GM21825 (cell line): ENCODE measurements at regions not wholly inside any gene's neighbourhood (a gene's known extent, or its start where the extent isn't known, plus 50 kb on each side); places are given as distances from the start of the nearest gene placed in this dataset.

Experiments used
- ATAC-seq: cut with Tn5 transposase; IDR thresholded peaks from one replicate; pipeline ENCODE4 v1.9.1; 2021; ENCODE audit warnings: mild to moderate bottlenecking, moderate library complexity; ENCODE audit not compliant: unreplicated experiment

DNA sequence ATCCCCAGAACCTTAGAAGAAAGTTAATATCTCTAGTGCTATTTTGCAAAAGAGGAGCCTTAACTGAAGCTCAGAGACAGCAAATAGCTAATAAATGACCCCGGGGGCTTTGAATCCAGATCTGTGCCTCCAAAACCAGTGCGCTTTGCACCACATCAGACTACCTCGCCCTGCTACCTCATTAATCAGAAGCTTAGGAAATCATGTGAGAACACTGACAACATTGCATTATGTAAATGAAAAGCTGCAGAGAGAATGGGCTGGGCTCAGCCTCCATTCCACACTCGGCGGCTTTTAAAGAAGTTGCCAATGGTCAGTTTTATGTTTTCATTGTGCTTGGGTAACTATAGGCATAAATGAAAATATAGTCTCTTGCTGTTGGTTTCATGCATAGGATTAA is 54.0 kb upstream of the STMND1 start:
- no peak for ATAC-seq

DNA sequence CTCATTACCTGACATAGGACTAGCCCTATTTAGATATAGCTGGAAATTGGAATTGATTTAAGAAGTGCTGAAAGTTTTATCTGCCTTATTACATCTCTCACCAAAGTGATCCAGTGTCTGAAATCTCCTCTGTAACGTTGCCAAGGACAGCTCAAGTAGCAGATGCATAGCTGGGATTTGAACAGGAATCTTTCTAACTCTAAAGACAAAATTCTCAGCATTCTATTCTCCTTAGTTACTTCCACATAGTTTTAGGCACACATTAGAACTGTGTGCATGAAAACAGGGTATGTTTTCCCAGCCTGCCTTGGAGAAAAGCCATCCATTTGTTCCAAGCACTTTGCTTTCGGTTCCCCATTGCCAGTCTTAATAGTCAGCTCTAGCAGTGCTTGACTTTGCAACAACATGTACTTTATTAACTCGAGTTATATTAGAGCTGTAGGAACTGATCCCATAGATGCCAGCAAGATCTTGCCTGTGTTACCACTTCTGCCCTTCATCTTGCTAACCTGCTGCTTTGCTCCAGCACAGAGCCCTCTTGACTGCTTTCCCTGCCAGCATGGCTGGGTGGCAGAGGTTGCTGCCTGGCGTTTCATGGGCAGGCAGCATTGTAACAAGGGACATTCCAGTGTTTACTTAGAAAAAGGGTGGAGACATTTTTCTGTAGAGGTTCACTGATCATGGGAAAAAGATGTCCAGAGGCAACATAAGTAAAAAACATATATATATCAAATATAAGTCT is 56.1 kb upstream of the STMND1 start:
- no peak for ATAC-seq

DNA sequence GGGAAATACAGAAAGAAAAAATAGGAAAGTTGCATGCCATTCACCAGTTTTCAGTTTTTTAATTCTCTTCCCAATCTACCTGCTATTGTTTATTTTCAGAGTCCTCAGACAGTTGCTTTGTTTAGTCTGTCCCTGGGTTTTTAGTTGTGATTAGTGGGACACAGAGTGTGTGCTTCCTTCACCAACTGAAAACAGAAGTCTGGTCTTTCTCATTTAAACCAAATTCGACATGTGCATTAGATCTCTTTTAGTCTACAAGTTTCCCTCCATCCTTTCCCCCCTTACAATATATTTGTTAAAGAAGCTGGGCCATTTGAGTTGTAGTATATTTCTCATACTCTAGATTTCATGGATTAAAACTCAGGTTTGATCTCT is 58.7 kb upstream of the STMND1 start:
- ATAC-seq, result no peak

DNA sequence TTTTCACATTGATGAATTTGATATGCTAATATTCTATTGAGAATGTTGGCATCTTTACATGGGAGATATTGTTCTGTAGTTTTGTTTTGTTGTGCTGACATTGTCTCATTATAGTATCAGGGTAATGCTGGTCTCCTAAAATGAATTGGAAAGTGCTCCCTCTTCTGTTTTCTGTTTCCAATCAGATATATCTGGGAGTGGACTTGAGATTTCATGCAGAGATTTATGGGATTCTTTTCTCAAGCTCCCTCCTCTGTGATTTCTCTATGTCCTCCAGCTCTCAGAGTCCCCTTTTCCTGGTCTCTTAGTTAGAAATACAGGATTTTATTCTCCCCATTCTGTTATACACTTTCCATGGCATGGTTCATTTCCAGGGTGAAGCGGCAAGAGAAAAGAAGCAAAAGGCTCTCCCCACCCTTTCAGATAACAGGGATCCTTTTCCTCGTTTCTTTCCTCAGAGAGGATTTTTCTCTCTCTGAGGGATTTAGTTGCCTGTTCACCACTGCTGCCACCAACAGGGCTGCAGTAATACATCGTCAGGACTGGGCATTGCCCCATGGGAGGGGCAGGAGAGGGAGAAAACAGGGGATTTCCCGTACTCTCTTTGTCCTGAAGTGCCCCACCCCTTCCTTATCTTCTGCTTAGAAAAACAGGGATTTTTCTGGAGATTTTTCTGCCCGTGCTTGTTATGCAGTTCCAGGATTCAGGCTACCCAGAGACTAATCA is 59.3 kb upstream of the STMND1 start:
- no peak for ATAC-seq

DNA sequence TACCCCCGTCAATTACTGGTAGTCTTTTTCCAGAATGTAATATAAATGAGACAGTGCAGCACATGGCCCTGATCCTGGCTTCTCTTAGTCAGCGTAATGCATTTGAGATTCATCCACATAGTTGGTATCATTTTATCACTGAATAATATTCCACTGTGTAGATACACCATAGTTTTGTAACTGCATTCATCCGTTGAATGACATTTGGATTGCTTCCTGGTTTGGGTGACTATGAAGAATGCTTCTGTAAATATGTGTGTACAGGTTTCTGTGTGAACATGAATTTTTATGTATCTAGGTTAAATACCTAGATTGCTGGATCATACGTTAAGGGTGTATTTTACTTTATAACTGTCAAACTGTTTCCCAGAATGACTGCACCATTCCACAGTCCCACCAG is 62.6 kb upstream of the STMND1 start:
- no peak for ATAC-seq

DNA sequence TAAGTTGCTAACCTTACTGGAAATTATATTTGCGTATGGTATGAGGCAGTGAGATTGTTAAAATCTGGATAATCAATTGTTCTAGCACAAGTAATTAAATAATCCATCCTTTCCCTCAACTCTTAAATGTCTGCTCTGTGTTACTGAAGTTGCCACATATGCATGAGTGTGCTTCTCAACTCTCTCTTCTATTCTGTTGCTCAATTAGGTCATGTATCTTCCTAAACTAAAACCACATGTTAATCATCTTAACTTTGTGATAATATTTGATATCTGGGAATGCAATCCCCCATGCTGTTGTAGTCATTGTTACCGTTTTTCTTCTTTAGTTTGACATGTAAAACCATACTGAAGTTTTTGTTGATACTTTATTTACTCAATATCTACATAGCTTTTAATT is 63.5 kb upstream of the STMND1 start:
- ATAC-seq, result no peak

GRCh38 chr6:17036065-17036393 is 65.8 kb upstream of the STMND1 start:
- ATAC-seq, result no peak

DNA sequence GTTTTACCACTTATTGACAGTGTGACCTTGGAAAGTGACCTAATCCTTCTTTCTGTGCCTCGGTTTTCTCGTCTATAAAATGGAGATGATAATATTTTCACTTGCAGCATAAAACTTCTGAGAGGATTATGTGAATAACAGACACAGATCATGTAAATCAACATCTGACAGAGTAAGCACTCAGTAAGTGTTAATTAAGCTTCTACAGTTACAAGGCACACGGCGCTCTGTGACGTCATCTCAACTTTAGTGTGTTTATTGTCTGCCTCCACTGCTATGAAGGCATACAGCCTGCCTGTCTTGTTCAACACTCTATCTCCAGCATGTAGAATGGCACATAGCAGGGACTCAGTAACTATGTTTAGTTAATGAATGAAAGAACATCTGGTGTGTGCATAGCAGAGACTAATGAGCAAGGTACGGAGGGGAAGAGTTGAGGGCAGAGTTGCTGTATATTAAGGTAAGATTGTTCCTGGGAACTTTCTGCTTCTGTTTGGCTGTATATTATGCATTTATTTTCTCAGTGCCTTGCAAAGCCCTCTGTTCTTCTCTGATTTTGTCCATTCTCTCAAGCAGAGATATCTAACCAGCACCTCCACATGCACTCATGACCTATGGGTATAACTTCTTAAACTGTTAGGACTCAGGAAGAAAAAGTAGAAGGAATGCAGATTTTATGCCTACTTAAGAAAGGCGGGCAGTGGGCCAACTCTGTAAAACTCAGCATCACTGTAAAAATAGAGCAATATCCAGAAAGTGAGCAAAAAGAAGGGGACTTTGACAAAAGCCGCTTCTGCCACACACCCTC is 66.4 kb upstream of the STMND1 start:
- no peak for ATAC-seq

DNA sequence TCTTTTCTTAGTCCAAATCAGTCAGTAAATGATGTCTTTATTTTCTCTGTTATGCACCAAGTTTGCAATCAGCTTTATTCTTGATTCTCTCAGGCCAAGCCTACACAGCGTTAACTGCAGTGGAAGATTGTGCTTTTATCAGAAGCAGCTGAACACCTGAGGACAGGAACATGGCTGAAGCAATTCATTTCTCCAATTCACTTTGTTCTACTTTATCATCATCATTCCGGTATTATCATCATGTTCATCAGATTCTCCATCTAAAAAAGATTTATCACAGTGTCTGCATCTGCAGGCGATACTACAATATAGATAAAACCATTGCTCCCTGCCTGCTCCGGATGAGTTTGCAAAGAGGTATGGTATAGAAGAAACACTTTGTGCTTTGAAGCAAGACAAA is 68.1 kb upstream of the STMND1 start:
- ATAC-seq, result no peak

DNA sequence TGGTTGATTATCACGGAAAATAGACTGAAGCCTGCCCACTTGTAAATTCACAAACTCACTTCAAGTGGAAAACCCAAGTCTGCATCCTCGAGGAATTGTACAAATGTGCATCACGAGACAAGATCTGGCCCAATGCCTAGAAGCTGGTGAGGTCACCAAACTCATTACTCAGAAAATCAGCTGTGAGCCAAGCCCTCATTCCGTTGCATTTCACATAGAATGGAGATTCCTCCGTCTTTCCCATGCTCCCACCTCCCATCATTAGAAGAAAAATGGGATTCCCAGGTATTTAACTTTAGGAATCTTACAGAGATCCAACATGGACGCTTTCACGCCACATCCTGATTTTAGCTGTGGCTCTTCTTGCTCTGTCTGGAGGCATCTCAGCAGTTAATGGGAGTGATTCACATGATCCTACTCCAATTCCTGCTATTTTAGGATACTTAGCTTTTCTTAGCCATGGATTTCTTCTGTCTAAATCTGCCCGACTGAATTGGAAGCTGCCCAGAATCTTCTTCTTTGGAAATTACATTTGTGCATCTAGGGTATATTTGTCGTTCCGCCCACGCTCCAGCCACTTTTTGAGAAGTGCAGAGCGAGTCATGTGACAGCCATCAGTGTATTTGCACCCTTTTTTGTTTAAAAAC is 68.7 kb upstream of the STMND1 start:
- no peak for ATAC-seq

GRCh38 chr6:17032590-17032987 is 69.3 kb upstream of the STMND1 start:
- ATAC-seq, result no peak

DNA sequence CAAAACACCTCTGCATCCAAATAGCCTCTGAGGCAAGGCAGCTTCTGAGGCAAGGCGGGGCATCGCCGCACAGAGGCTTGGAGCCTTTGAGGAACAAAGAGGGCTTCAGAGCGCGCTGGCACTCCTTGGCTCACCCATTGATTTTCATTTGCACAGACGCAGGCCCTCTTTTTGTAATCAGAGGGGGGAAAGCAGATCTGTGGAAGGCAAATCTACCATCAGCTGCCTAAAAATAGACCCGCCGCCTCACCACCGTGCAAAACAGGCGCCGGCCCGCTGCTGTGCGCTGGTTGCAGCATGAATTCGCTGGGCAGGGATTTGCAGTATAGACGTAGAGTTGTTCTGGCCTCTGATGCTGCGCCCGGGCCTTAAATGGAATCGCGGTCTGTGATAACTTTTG is 69.9 kb upstream of the STMND1 start:
- no peak for ATAC-seq

- ATAC-seq, result no peak
Observed at GRCh38 chr6:17027441-17027840, 74.4 kb upstream of the STMND1 start.

- ATAC-seq, result no peak
Observed at GRCh38 chr6:17022604-17023003, 79.2 kb upstream of the STMND1 start.

DNA sequence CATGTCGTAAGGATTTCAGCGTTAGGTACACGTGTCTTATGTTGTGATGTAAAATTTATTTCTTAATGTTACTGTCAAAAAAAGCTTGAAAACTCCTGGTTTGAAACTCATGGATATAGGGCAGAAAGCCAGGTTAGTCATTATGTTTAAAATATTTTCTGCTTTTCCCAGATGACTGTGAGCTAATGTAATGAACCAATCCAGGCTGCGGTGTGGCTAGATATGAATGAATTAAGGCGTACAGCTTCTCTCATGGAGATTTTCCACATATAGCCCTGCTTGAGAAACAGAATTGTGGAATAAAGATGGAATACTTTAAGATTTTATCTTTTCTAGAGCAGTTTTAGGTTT is 80.3 kb upstream of the STMND1 start:
- no peak for ATAC-seq

DNA sequence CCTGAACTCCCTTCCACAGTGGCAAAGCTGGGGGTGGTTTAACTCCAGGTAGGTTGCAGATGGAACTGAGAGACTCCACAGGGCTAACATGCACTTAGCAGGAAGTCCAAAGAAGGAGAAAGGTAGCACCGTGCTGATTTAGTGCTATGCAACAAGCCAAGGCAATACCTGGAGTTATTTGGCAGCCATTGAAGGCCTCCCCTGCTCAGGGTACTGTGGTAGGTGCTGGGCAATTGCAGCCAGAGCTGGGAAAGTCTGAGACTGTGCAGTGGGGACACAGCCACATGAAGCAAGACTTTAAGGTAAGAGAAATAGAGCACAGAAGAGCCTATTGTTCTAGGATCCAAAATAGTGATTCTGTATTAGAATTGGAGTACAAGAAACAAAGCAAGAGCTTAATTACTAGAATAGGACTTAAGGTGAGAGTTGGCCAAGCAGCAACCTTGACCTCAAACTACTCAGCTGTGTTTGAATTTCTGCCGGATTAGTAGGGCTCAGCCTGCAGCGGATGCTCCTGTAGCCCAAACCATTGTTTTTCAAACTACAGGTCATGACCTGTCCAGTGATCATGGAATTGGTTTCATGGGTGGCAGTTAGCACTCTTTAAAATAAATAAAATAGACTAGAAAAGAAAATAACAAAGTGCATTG is 80.8 kb upstream of the STMND1 start:
- no peak for ATAC-seq

GRCh38 chr6:17018425-17018824 is 83.4 kb upstream of the STMND1 start:
- no peak for ATAC-seq

- no peak for ATAC-seq
Observed at GRCh38 chr6:17017416-17017815, 84.4 kb upstream of the STMND1 start.

DNA sequence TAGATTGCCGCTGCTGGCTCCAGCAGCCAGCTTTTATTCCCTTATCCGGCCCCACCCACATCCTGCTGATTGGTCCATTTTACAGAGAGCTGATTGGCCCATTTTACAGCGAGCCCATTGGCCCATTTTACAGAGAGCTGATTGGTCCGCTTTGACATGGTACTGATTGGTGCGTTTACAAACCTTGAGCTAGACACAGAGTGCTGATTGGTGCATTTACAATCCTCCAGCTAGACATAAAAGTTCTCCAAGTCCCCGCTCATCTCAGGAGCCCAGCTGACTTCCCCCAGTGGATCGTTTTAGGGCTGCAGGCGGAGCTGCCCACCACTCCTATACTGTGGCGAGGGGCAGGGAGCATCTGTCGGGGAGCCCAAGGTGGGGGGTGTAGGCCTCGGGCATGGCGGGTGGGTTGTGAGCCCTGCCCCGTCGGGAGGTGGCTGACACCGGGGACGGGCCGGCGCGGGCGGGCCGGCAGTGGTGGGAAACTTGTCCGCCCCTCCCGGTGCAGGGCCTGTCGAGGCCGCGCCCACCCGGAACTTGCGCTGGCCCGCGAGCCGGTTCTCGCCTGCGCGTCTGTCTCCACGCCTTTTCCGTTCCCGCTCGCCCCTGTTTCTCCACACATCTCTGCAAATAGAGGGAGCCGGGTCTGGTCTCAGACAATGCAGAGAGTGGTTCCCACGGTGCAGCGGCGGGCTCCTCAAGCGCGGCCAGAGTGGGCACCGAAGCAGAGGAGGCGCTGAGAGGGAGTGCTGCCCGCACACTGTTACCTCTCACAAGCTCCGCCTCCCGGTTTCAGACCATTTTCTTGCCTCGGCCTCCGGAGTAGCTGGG is 86.1 kb upstream of the STMND1 start:
- ATAC-seq, result no peak

- ATAC-seq, result no peak
Observed at GRCh38 chr6:17015144-17015543, 86.7 kb upstream of the STMND1 start.
